Fibroblast of lung (primary cell): ENCODE measurements at regions not wholly inside any gene's neighbourhood (a gene's known extent, or its start where the extent isn't known, plus 50 kb on each side); places are given as distances from the start of the nearest gene placed in this dataset.

Source experiments
- DNase-seq, 2 donors: peaks; one replicate each; pipeline versions ENCODE4 v3.0.0 to v3.0.0-alpha.2; 2010; ENCODE audit warnings: low read depth in 2 of 2
- H2AFZ ChIP-seq: 2 replicates; pipeline ENCODE4 v1.5.1; 2012; ENCODE audit warnings: low read length, control low read depth, inconsistent platforms
- H3K27ac ChIP-seq: 2 replicates; pipeline ENCODE4 v1.5.1; 2011; ENCODE audit warnings: low read length, control low read depth; ENCODE audit not compliant: insufficient read depth
- H3K27me3 ChIP-seq: 2 replicates; pipeline ENCODE4 v1.5.1; 2011; ENCODE audit warnings: mild to moderate bottlenecking, low read length; ENCODE audit not compliant: control insufficient read depth, insufficient read depth
- H3K36me3 ChIP-seq: 2 replicates; pipeline ENCODE4 v1.5.1; 2011; ENCODE audit warnings: low read length; ENCODE audit not compliant: control insufficient read depth, insufficient read depth
- H3K4me1 ChIP-seq: 2 replicates; pipeline ENCODE4 v1.5.1; 2011; ENCODE audit warnings: low read length; ENCODE audit not compliant: control insufficient read depth, insufficient read depth; ENCODE audit errors: extremely low read depth
- H3K4me2 ChIP-seq: 2 replicates; pipeline ENCODE4 v1.5.1; 2011; ENCODE audit warnings: low read length, control low read depth; ENCODE audit not compliant: insufficient read depth; ENCODE audit errors: extremely low read depth
- H3K4me3 ChIP-seq, 4 experiments: fragments of 200-600 bp in 1 of 4; sonication (generic) in 1 of 4; replicated peaks in 1 of 4; 2 replicates each; pipeline ENCODE4 v1.5.1; 2011 to 2016; ENCODE audit warnings: low read length in 4 of 4, low read depth in 3 of 4, mild to moderate bottlenecking in 3 of 4, control low read depth in 2 of 4, inconsistent platforms in 1 of 4, mixed read lengths in 1 of 4; ENCODE audit not compliant: insufficient read depth in 1 of 4; ENCODE audit errors: control extremely low read depth in 1 of 4
- H3K79me2 ChIP-seq: 2 replicates; pipeline ENCODE4 v1.5.1; 2012; ENCODE audit warnings: mild to moderate bottlenecking, low read length, inconsistent platforms; ENCODE audit not compliant: control insufficient read depth, insufficient read depth
- H3K9ac ChIP-seq: 2 replicates; pipeline ENCODE4 v1.5.1; 2011; ENCODE audit warnings: mild to moderate bottlenecking, low read length, control low read depth; ENCODE audit not compliant: insufficient read depth
- H3K9me3 ChIP-seq: 2 replicates; pipeline ENCODE4 v1.5.1; 2012; ENCODE audit warnings: low read depth, low read length; ENCODE audit not compliant: control insufficient read depth, insufficient read depth
- H4K20me1 ChIP-seq: 2 replicates; pipeline ENCODE4 v1.5.1; 2011; ENCODE audit warnings: low read length; ENCODE audit not compliant: control insufficient read depth, insufficient read depth; ENCODE audit errors: extremely low read depth
- CTCF ChIP-seq, 2 donors: IDR thresholded peaks in 1 of 2; conservative IDR thresholded peaks in 1 of 2; 1 replicate in 1 of 2; 2 replicates in 1 of 2; pipeline ENCODE4 v1.5.1; 2011 to 2012; ENCODE audit warnings: low read length in 2 of 2, control low read depth in 1 of 2, inconsistent platforms in 1 of 2, low read depth in 1 of 2, mild to moderate bottlenecking in 1 of 2
- EZH2 ChIP-seq: IDR thresholded peaks from 2 replicates; pipeline ENCODE4 v1.5.1; 2012; ENCODE audit warnings: low read length, control low read depth, mild to moderate bottlenecking; ENCODE audit errors: missing control alignments

DNA sequence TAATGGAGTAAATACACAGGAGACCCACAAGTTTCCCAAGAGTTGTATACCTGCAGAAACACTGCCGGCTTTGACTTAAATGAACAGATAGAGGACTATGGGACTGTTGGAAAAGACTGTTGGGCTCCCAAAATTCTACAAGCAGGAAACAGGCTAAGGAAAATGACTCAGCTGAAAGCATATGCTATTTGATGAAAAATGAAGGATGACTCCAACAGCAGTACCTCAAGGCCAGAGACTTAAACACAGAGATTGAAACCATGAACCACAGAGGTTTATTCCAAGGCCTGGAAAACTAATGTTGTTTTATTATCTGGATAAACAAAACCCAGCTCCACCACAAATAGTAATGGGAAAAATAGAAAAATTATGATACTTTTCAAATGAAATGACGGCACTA, 187.7 kb downstream of the TNFSF18 start:
- no peaks in the 10 kb centered on the region for H3K79me2 ChIP-seq
- no peak for TF ChIP-seq CTCF (conservative IDR thresholded peaks at IDR 0.05 in 1 of 2, IDR thresholded peaks at IDR 0.05 in 1 of 2; ENCODE audit: low read depth in 1 of 2, low read length in 2 of 2)
- no peak for TF ChIP-seq EZH2

GRCh38 chr1:172867216-172867818, 183.4 kb downstream of the TNFSF18 start:
- no peaks in the 10 kb centered on the region for H3K36me3 ChIP-seq
- no peaks in the 10 kb centered on the region for H3K27me3 ChIP-seq
- no peak overlapping the region for H3K4me2 ChIP-seq
- no peak for TF ChIP-seq CTCF (conservative IDR thresholded peaks at IDR 0.05 in 1 of 2, IDR thresholded peaks at IDR 0.05 in 1 of 2; ENCODE audit: low read depth in 1 of 2, low read length in 2 of 2)
- TF ChIP-seq EZH2: no peak
- H4K20me1 ChIP-seq: no peaks in the 10 kb centered on the region
- no peaks in the 10 kb centered on the region for H3K79me2 ChIP-seq
- no peak overlapping the region for H3K4me3 ChIP-seq
- H2AFZ ChIP-seq: no peak overlapping the region
- no peaks in the 10 kb centered on the region for H3K4me1 ChIP-seq
- H3K27ac ChIP-seq: no peak overlapping the region
- no peaks in the 10 kb centered on the region for H3K9me3 ChIP-seq
- no peak overlapping the region for H3K9ac ChIP-seq
- DNase-seq: no peak

More for the DNA sequence above, 187.7 kb downstream of the TNFSF18 start:
- Histone ChIP-seq H3K36me3 (no peaks in the 10 kb centered on the region), H3K9me3 (no peaks in the 10 kb centered on the region), H3K4me1 (no peaks in the 10 kb centered on the region), H4K20me1 (no peaks in the 10 kb centered on the region), H3K27ac (no peak overlapping the region), H3K4me3 (no peak overlapping the region), H3K27me3 (no peaks in the 10 kb centered on the region), H2AFZ (no peak overlapping the region), H3K4me2 (no peak overlapping the region), H3K9ac (no peak overlapping the region)
- DNase-seq: peak in 1 of 2 donors; percentile 21

DNA sequence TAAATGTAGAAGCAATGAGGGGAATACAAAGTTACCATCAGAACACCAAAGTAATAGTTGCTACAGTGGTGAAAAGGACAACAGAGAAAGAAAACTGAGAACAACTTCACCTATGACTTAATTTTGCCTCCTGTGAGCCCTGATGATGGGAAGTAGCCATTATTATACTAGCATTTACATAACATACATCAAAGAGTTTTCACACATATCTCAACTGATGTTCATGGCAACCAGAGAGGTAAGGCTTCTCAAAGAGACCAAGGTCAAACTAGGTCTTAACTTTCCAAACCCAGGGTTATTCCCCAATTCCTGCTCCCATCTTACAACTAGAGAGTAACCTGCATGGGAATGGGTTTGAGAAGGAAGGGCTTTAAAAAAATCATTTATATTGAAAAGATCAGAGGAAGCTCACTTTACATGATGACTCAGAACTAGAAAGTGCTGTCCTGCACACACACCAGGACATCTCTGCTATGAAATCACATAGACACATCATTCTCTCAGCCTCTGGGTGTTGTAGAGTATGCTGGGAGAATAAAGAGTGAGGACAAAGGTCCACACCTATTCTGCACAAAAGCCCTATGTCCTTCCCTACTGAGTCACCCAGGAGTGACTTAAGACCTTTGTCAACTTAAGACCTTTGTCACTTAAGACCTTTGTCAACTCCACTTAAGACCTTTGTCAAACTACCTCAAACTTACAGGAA, 179.7 kb downstream of the TNFSF18 start:
- Histone ChIP-seq H3K27me3 (no peaks in the 10 kb centered on the region), H3K4me3 (no peak overlapping the region), H3K9ac (no peak overlapping the region), H3K27ac (no peak overlapping the region), H3K36me3 (no peaks in the 10 kb centered on the region), H3K9me3 (no peaks in the 10 kb centered on the region), H2AFZ (no peak overlapping the region), H3K79me2 (no peaks in the 10 kb centered on the region), H3K4me2 (no peak overlapping the region), H3K4me1 (no peaks in the 10 kb centered on the region), H4K20me1 (no peaks in the 10 kb centered on the region)
- TF ChIP-seq EZH2 (no peak), CTCF (conservative IDR thresholded peaks at IDR 0.05 in 1 of 2, IDR thresholded peaks at IDR 0.05 in 1 of 2; ENCODE audit: low read depth in 1 of 2, low read length in 2 of 2) (no peak)
- peak in 1 of 2 donors; percentile 37 for DNase-seq
